DND-41 (cell line): ENCODE measurements at regions not wholly inside any gene's neighbourhood (a gene's known extent, or its start where the extent isn't known, plus 50 kb on each side); places are given as distances from the start of the nearest gene placed in this dataset.

Experiments
- EZH2 ChIP-seq: IDR thresholded peaks from 3 replicates; pipeline ENCODE4 v1.6.1; 2012; ENCODE audit warnings: borderline replicate concordance, low read depth, mild to moderate bottlenecking, moderate library complexity, low read length, inconsistent platforms; ENCODE audit not compliant: severe bottlenecking
- TF ChIP-seq, protein P1 (sequence below): IDR thresholded peaks from 2 replicates; pipeline ENCODE4 v1.5.1; 2012; ENCODE audit warnings: borderline replicate concordance, low read length, moderate library complexity, mild to moderate bottlenecking; ENCODE audit not compliant: poor library complexity, severe bottlenecking; ENCODE audit errors: extremely low read depth

DNA sequence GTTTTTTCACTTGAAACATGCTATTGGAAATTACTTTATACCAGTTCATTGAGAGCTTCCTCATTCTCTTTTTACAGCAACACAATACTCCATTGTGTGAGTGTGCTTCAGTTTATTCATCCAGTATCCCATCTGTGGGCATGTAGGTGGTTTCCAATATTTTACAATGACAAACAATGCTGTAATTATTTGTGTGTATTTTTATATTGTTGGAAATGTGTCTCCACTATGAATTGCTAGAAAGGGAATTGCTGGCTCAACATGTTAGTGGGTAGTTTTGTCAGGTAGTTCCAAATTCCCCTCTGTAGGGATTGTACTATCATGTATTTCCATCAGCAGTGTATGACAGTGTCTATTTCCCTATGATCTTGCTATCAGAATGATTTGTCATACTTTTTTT lies 65.8 kb upstream of the MAGI1 start:
- TF ChIP-seq, protein P1, sequence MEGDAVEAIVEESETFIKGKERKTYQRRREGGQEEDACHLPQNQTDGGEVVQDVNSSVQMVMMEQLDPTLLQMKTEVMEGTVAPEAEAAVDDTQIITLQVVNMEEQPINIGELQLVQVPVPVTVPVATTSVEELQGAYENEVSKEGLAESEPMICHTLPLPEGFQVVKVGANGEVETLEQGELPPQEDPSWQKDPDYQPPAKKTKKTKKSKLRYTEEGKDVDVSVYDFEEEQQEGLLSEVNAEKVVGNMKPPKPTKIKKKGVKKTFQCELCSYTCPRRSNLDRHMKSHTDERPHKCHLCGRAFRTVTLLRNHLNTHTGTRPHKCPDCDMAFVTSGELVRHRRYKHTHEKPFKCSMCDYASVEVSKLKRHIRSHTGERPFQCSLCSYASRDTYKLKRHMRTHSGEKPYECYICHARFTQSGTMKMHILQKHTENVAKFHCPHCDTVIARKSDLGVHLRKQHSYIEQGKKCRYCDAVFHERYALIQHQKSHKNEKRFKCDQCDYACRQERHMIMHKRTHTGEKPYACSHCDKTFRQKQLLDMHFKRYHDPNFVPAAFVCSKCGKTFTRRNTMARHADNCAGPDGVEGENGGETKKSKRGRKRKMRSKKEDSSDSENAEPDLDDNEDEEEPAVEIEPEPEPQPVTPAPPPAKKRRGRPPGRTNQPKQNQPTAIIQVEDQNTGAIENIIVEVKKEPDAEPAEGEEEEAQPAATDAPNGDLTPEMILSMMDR: no peak
- no peak for TF ChIP-seq EZH2
